GM12892 (cell line): ENCODE measurements at regions not wholly inside any gene's neighbourhood (a gene's known extent, or its start where the extent isn't known, plus 50 kb on each side); places are given as distances from the start of the nearest gene placed in this dataset.

Experiments used
- POLR2A ChIP-seq: IDR thresholded peaks from 2 replicates; pipeline ENCODE4 v1.6.1; 2011; ENCODE audit warnings: low read depth, low read length, control low read depth
- POLR2AphosphoS5 ChIP-seq: IDR thresholded peaks from 2 replicates; pipeline ENCODE4 v1.6.1; 2011; ENCODE audit warnings: low read depth, low read length, control low read depth
- TAF1 ChIP-seq: IDR thresholded peaks from 2 replicates; pipeline ENCODE4 v1.6.1; 2011; ENCODE audit warnings: low read depth, mild to moderate bottlenecking, control low read depth, low read length, borderline replicate concordance

DNA sequence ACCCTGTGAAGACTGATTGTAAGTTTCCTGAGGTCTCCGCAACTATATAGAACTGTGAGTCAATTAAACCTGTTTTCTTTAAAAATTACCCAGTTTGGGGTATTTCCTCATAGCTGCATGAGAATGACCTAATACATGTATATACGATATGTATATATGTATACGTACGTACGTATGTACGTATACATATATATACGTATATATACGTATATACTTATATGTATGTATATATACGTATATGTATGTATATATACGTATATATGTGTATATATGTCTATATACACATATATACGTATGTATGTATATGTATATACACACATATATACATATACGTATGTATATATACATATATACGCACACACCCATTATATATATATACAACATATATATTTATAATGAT is 1153.0 kb upstream of the CDH18 start:
- TF ChIP-seq POLR2AphosphoS5: no peak
- TF ChIP-seq TAF1: no peak
- TF ChIP-seq POLR2A: no peak
